Liver (tissue), 3 donors: ENCODE measurements at regions not wholly inside any gene's neighbourhood (a gene's known extent, or its start where the extent isn't known, plus 50 kb on each side); places are given as distances from the start of the nearest gene placed in this dataset.

Source experiments
- CTCF ChIP-seq: fragments of 150-350 bp; IDR thresholded peaks from 2 replicates; pipeline ENCODE4 v1.5.1; 2017; ENCODE audit warnings: improper control_type of control experiment, low read depth, low read length; ENCODE audit not compliant: missing input control
- EGR1 ChIP-seq, 2 donors: IDR thresholded peaks; 2 replicates each; pipeline ENCODE4 v1.6.1; 2016 to 2018; ENCODE audit warnings: antibody characterized with exemption in 2 of 2, low read depth in 2 of 2
- GABPA ChIP-seq, 2 donors: IDR thresholded peaks in 1 of 2; conservative IDR thresholded peaks in 1 of 2; 2 replicates each; pipeline ENCODE4 v1.6.1; 2016; ENCODE audit warnings: antibody characterized with exemption in 2 of 2, mild to moderate bottlenecking in 1 of 2, moderate library complexity in 1 of 2
- HNF4A ChIP-seq, 2 donors: conservative IDR thresholded peaks; 2 replicates each; pipeline ENCODE4 v1.6.1; 2016; ENCODE audit warnings: antibody characterized with exemption in 2 of 2, mild to moderate bottlenecking in 2 of 2
- JUND ChIP-seq, 2 donors: IDR thresholded peaks; 2 replicates each; pipeline ENCODE4 v1.6.1; 2016; ENCODE audit warnings: antibody characterized with exemption in 2 of 2
- MAX ChIP-seq: IDR thresholded peaks from 2 replicates; pipeline ENCODE4 v1.6.1; 2016; ENCODE audit warnings: antibody characterized with exemption
- RAD21 ChIP-seq, 2 donors: IDR thresholded peaks; 2 replicates each; pipeline ENCODE4 v1.6.1; 2016; ENCODE audit warnings: antibody characterized with exemption in 2 of 2, mild to moderate bottlenecking in 2 of 2
- REST ChIP-seq: IDR thresholded peaks from 2 replicates; pipeline ENCODE4 v1.6.1; 2016; ENCODE audit warnings: antibody characterized with exemption, mild to moderate bottlenecking
- RXRA ChIP-seq, 2 donors: IDR thresholded peaks; 2 replicates each; pipeline ENCODE4 v1.6.1; 2017 to 2018; ENCODE audit warnings: antibody characterized with exemption in 2 of 2, mild to moderate bottlenecking in 1 of 2
- SP1 ChIP-seq: IDR thresholded peaks from 2 replicates; pipeline ENCODE4 v1.6.1; 2018; ENCODE audit warnings: antibody characterized with exemption, mild to moderate bottlenecking
- TAF1 ChIP-seq: conservative IDR thresholded peaks from 2 replicates; pipeline ENCODE4 v1.6.1; 2016; ENCODE audit warnings: antibody characterized with exemption, mild to moderate bottlenecking
- YY1 ChIP-seq: IDR thresholded peaks from 2 replicates; pipeline ENCODE4 v1.6.1; 2016; ENCODE audit warnings: antibody characterized with exemption, mild to moderate bottlenecking
- ZBTB33 ChIP-seq: IDR thresholded peaks from 2 replicates; pipeline ENCODE4 v1.6.1; 2016; ENCODE audit warnings: antibody characterized with exemption
- donor health status: healthy.
- donor health status: healthy.

GRCh38 chr16:26301516-26301915 lies 609.8 kb downstream of the HS3ST4 start:
- TF ChIP-seq CTCF: no peak
- no peak for TF ChIP-seq SP1
- no peak for TF ChIP-seq TAF1
- no peak for TF ChIP-seq JUND (IDR thresholded peaks at IDR 0.05)
- no peak for TF ChIP-seq MAX
- no peak for TF ChIP-seq REST
- no peak for TF ChIP-seq ZBTB33
- no peak for TF ChIP-seq YY1
- TF ChIP-seq RXRA (IDR thresholded peaks at IDR 0.05): no peak
- no peak for TF ChIP-seq GABPA (IDR thresholded peaks at IDR 0.05 in 1 of 2, conservative IDR thresholded peaks at IDR 0.05 in 1 of 2)
- no peak for TF ChIP-seq EGR1 (IDR thresholded peaks at IDR 0.05; ENCODE audit: low read depth in 2 of 2)
- TF ChIP-seq HNF4A (conservative IDR thresholded peaks at IDR 0.05): no peak
- no peak for TF ChIP-seq RAD21 (IDR thresholded peaks at IDR 0.05)
